Skeletal muscle cell (primary cell): ENCODE measurements at regions not wholly inside any gene's neighbourhood (a gene's known extent, or its start where the extent isn't known, plus 50 kb on each side); places are given as distances from the start of the nearest gene placed in this dataset.
"Not testable (repeated sequence)": the region's sequence is repeated elsewhere in the genome, so short reads cannot be mapped to it uniquely, and the experiment has no call there.

Source experiments
- DNase-seq: peaks from one replicate; pipeline ENCODE4 v3.0.0-alpha.2; 2010; ENCODE audit warnings: low read depth
- H3K4me3 ChIP-seq: 2 replicates; pipeline ENCODE4 v1.5.1; 2011; ENCODE audit warnings: low read depth, mild to moderate bottlenecking, control low read depth, low read length, moderate library complexity

DNA sequence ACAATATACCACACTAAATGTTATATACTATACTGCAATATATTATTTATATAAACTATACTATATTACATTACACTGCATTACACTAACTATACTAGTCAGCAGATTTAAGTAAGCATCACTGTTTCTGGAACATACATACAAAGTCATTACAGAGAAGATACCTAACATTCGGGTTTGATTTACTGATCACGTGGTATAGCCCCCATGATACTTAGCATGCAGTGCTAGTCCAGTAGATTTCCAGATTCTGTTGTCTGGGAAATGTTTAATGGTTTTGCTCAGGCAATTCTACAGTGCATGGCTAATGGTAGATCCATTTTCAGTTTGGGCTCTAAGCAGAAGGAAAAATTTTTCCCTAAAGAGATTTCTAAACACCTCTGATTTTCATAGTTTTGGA lies 403.7 kb upstream of the TMTC1 start:
- no peak overlapping the region for H3K4me3 ChIP-seq
- DNase-seq = no peak

DNA sequence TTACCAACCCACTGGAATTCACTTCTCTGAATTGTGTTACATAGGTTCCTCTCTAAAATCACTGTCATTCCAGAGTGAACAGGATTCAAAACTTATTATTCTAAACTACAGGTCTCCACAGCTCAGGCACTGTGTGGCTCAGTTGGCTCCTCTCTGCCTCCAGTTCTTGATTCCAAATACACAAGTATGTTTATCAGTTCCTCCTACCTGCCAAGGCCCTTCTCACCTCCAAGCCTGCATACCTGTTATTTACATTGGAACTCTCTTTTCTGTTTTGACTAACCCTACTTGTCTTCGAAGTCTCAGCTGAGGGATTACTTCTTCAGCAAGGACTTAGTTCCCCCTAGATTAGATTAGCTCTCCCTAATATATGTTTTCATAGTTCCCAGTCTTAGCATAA lies 397.6 kb upstream of the TMTC1 start:
- no peak for DNase-seq
- no peak overlapping the region for H3K4me3 ChIP-seq

DNA sequence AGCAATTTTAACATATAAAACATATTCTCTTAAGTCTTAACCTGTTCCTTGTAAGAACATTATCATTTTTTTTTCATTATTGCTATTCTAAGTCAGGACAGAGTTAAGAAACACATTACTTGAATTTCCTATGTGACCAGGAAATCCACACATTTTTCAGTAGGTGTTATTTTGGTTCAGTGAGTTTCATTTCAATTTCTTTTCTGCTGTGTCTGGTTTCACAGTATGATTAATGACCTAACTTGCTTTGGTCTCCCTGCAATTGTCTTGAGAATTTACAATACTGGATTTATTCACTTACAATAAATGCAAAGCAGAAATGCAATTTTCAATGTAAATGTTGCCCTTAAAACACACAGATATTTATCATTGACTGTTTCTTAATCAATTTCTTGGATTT lies 396.9 kb upstream of the TMTC1 start:
- DNase-seq = no peak
- no peak overlapping the region for H3K4me3 ChIP-seq

DNA sequence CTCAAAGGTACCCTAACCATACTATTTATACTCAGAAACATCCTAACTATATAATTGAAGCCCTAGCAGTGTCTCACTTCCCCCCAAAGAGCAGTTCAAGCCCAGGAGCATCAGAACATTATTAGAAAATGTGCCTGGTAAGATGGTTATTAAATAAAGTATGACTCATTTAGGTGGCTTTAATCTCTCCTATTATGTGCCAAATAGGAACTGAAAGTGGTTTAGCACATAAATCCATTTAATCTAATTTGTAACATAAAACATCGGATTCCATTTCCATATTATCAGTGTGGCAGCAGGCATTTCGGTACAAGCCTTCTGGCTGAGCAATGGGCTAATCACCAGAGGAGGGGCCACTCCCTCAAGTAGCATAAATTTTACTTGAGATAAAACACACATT lies 395.2 kb upstream of the TMTC1 start:
- DNase-seq = no peak
- no peak overlapping the region for H3K4me3 ChIP-seq

DNA sequence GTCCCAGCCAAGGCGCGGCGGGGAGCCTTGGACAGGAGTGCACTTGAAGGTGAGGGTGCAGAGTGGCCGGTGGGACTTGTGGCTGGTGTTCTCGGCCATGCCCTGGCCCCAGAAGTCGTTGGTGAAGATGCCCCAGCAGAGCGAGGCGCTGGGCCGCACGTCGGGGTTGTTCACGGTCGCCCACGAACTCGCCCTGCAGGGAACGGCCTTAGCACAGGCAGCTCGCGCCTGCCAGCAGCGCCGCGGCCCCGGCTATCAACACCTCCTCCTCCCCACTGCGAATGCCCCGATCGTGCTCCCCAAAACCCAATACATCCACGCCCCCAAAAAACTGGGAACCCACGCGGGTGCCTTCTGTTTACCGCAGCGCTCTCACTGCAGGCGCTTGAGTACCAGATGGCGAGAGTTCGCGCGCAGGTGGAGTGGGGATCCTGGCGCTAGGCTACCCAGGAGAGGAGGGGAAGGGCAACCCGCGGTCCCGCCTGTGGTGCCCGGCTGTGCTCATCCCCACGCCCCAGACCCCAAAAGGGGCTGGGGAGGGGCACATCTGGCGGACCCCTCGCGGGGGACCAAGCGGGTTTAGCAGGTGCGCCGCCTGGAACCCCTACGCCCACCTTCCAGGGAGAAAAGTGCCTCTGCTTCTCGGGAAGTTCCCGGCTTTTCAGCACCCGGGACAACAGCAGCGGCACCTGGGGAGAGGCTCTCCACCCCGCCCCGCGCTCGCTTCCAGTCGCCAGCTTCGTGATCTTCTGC lies 386.3 kb upstream of the TMTC1 start:
- DNase-seq = no peak
- no peak overlapping the region for H3K4me3 ChIP-seq

DNA sequence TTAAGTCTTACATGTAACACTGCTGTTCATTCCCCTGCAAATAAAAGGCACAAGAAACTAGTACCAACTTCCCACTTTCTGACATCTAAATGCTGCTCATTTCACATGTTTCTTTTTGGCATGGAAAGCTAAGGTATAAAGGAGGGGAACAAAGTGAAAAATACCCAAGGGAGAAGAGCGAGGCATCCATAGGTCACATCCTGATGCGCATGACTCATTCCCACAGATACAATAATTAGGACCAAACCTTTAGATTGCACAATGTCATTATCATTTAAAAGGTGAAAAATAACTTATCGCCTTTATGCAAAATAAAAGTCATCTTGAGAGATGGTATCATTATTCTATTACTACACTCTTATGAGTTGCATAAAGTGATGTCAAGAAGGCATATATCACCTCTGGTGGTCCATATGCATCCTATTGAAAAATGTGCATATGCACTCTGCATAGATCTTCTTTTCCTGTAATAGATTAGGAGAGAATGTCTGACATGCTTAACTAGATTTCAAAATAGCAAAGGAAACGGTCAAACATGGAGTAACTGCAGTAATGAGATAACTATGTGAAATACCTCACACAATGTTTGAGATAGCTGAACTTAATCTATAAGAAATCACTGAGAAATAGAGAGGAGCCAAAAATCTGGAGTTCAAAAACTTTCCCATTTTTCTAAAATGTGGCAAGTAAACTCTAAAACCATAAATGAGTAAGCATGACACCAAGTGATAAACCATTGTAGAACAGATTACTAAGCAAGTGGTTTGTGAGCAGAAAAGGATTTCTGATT lies 382.5 kb upstream of the TMTC1 start:
- DNase-seq = no peak
- no peak overlapping the region for H3K4me3 ChIP-seq

DNA sequence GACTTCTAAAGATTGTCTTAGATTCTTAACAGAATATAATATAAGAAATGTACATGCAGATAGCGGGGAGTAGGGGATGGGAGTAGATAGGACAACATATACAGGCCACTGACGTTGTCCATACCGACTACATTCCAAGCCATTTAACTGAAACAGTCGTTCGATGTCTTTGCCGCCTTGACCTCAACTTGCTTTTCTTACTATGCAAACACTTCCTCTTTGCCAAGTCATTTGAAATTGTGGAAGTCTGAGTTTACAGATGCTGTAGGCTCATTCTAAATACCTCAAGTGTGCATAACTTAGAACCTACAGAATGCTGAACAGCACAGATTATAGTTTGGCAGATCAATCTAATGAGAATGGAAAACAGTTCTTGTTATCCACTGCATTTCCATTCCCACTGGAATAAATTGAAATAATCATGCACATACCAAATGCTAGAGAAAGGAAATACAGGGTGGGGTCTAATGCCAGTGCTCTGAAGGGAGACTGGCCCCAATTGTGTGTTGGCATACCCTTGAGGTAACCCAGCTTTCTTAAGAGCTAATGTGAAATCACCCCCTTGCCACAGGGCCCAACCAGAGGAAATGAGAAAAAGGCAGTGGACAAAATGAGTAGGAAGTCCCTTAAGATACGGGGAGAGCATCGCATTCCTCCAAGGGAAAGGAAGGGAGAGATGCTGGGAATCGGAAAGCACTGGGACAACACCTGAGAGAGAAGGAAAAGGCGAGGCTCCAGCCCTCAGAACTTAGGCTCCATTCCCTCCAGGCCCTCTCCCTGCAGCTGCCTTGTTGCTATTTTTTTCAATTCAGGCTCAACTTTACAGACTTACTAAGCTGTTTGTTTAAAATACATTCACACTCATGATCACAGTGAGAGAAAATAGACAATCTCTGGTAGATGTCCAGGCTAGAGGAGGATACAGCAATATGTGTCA lies 380.9 kb upstream of the TMTC1 start:
- DNase-seq = no peak
- H3K4me3 ChIP-seq = no peak overlapping the region

DNA sequence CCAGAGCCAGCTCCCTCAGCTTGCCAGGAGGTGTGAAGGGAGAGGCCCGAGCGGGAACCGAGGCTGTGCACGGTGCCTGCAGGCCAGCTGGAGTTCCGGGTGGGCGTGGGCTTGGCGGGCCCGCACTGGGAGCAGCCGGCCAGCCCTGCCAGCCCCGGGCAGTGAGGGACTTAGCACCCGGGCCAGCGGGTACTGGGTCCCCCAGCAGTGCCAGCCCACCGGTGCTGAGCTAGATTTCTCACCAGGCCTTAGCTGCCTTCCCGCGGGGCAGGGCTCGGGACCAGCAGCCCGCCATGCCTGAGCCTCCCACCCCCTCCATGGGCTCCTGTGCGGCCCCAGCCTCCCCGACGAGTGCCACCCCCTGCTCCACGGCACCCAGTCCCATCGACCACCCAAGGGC lies 373.1 kb upstream of the TMTC1 start:
- not testable (repeated sequence) for DNase-seq, H3K4me3 ChIP-seq

DNA sequence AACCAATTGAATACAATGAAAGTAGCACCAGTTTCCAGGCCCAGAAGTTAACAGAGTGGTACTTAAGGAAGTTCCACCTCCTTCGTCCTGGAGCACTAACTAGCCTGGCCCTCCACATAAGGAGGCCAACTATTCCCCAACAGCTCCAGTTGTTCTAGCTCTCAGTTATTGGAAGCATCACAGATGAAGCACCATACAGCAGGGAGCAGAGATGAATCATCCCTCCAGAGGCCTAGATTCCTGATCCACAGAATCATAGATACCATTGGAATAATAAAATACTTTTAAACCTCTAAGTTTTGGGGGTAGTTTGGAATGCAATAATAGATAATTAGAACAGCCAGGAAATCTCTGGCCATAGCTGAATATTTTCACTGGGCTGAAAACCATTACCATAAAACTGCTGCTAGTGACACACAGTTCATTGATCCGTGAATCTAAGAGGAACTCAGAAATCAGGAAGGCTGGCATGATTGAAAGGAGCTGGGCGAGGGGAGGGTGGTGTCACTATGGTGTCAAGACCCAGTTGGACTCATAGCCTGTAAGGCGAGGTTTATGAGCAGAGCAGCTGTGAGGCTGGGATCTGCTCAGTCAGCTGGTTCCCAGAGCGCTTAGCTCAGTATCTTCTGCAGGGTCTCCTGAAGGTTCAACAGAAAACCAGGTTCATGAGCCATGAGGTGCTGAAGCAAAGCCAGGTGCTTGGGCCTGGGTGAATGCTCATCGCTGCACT lies 371.4 kb upstream of the TMTC1 start:
- H3K4me3 ChIP-seq = no peak overlapping the region
- DNase-seq = peak; percentile 47

DNA sequence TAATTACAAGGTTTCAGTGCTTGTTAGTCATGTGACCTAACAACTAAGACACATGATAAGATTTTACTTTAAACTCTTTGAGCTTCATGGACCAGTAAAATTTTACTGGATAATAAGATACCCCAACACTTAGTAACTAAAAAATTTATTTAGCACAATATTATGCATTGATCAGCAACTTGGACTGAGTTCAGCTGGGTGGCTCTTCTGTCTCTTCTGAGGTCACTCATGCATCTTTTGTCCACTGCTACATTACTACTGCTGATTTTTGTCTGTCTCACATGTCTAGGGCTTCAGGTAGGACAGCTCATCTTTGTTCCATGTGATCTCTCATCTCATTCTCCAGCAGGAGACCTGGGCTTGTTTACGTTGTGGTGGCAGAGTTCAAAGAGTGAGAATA lies 370.2 kb upstream of the TMTC1 start:
- no peak overlapping the region for H3K4me3 ChIP-seq
- no peak for DNase-seq

DNA sequence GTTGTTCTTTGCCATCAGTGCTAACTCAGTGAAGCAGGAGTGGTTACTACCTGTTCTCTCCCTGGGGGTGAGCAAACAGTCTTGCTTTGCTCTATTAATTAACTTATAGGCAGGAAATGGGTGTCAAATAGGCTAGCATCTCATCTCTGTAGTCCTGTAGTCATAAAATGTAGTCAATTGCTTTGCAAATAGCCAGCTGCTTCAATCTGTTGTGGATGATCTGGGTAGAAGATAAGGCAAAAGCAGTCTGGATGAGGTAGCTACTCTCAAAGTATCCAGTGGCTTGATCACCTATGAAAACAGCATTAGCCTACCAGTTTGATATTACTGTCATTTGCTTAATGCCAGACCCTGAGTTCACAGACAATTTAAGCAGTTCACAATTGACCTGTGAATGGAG lies 369.0 kb upstream of the TMTC1 start:
- DNase-seq = no peak
- H3K4me3 ChIP-seq = no peak overlapping the region

DNA sequence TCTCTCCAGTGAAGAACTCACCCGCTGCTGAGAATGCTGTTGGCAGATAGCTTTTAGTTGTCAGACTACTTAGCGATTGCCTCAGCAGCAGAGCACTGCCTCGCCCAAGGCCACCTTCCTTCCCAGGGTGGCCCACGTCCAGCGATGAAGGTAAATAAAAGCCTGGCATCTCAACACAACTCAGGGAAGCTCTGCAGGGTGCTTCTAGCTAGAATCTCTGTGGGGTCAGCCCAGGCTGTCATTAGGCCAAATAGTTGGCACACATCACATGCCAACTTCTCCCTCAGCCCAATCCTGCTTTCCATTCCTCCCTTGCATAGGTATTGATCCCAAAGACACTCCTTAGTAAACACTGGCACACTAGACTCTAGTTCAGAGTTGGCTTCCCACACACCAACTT lies 368.1 kb upstream of the TMTC1 start:
- no peak overlapping the region for H3K4me3 ChIP-seq
- DNase-seq = no peak

DNA sequence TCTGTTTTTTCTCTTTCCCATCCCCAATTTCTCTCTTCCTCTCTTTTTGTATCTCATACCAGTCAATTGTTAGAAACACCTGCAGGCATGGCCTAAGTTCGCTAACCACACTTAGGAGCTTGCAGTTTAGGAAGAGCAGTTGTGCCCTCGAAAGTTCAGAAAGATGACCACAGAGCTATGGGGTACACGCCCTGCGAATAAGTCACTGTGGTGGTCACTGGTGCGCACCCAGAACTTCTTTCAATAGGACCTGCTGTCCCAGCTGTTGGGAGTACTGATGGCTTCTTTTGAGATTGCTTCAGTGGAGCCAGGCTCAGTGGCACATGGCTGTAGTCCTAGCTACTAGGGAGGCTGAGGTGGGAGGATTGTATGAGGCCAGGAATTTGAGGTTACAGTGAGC lies 362.8 kb upstream of the TMTC1 start:
- DNase-seq = no peak
- H3K4me3 ChIP-seq = no peak overlapping the region

DNA sequence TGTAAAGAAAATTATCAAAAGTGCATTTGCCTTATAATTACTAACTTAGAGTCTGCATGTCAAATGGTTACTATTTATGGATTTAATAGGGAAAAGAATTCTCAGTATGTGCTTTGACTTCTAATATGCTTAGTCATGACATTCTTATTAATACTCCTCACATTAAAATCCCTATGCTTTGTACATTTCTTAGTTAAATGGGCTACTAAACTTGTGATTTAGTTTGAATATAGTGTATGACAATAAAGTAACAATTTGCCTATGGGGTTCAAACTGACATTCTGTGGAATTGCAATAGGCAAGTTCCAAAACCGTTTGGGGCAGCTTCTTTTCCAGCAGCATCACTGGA lies 361.9 kb upstream of the TMTC1 start:
- H3K4me3 ChIP-seq = no peak overlapping the region
- no peak for DNase-seq

DNA sequence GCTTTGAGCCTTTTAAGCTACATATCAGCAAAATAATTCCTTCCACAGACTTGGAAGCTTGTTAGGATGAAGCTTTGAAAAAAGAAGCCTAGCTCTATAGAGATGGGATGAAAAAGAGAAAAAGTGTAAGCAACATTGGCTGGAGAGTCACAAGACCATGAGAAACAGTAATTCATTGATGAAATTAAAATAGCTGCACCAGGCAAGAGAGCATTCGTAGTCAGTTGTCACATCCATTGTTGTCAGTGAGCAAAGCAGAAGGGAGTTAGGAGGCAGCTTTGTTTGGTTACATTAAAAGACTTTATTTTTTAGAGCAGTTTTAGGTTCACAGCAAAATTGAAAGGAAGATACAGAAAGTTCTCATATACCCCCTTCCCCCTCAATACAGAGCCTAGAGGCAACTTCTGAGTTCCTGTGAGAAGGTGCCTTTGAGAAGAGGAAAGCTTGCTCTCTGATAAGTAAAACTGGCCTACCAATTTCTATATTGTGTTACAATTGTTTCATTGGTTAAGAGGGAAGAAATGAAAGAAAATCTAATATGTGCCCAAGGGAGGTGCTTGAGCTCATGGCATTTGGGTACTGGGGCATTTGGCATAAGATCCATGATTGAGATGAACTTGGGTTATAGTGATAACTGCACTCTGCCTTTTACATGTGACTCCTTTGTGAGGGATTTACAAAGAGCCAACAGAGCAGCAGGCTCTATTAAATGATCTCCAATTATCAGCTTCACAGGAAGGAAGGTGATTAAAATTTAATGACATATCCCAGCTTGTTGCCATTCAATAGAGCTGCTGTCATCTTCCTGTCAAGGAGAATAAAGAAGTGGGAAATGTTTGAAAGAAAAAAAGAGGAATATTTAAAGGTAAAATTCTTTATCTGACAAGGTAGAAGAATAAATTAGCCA lies 361.3 kb upstream of the TMTC1 start:
- H3K4me3 ChIP-seq = no peak overlapping the region
- no peak for DNase-seq

DNA sequence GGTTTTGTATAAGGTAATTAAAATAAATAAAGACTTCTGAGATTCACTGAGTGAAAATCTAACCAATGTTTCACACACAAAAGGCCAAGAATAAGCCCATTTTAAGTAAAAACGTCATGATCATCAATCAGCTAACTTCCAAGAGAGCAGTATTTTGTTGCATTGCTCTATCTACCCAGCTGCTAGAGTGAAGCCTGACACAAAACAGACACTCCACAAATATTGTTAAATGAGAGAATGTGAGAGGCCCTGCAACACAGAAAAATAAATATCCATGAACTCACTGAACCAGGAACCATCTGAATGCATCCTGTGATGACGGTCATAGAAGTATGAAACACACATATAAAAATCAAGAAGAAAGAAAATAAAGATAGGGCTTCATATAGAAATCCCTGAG lies 358.6 kb upstream of the TMTC1 start:
- no peak overlapping the region for H3K4me3 ChIP-seq
- no peak for DNase-seq

DNA sequence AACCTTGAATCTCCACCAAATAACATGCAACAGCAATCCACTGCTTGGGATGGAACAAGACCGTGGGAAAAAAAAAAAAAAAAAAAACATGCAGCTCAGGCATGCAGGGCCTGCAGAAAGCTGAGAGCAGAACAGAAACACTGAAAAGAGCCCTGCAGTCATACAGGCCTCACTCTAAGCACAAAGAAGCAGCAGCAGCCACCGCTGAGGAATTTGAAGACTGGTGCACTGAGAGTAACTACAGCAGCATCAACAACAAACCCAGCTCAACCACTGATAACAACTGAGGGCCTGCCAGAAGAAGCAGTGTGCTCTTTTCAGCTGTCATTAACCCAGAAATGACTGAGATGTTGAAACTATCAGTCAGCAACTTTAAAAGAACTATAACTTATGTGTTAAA lies 354.7 kb upstream of the TMTC1 start:
- no peak for DNase-seq
- H3K4me3 ChIP-seq = no peak overlapping the region

DNA sequence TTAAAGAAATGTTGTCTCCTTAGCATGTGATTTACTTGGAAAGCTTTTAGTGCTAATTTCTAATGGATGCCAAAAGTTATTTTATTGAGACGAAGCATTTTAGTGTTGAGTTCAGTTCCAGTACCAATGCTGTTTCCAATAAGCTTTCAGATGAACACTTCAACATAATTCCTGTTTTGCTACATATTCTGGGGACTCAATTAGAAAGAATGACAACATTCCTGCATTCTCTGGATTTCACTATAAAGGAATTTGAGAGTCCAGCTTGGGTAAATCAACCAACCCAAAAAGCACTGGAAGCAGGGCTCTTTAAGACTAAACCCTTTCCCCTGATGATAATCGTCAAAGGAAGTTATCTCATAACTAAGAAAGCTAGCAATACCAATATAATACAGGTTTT lies 353.0 kb upstream of the TMTC1 start:
- no peak for DNase-seq

DNA sequence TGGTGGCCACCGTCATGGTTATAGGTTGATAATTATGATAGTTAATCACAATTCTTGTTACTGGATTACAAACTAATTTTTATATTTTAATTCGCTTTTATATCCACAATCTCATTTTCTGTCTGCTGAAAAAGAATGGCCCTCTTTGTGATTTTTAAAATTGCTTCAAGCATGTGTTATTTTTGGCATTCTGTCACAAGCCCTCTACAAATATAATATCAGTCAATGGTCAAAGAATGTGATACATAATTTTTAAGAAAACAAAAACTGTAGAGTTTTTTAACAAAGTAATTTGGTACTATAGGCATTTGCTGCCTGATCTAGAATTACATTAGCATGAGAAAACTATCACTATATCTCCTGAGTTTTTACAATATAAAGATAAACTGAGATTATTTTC lies 352.0 kb upstream of the TMTC1 start:
- H3K4me3 ChIP-seq = no peak overlapping the region
- no peak for DNase-seq

More for the DNA sequence above, 353.0 kb upstream of the TMTC1 start:
- H3K4me3 ChIP-seq = no peak overlapping the region
